ENCODE measurements at regions not wholly inside any gene's neighbourhood (a gene's known extent, or its start where the extent isn't known, plus 50 kb on each side); places are given as distances from the start of the nearest gene placed in this dataset.

DNA sequence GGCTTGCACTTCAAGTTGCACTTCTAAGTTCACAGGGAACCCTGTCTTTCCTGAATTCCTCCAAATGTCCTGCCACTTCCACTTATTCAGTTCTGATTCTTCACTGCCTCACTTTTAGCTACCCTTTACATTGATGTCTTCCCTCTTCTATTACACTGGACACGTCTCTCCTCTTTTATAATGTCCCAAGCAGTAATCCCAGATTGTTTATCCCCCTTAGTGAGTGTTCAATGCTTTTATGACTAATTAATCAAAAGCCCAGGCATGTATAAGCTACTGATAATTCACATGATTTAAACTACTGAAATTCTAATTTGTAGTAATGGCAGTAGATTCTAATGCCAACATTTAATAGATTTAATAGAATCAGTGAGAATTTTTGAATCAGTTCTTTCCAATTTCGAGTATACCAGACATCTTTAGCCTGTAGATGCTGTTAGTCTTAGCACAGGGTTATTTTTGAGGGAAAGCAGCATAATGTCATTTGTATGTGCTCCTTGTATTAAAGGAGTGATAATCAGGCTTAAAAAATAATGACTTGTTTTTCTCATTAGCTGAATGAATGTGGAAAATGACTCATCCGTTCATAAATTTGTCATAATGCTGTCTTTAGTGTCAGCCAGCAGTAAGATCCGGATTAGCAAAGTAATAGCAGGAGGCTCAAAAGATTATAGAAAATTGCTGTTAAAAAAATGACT is 703.1 kb downstream of the CENPC start:
- TF ChIP-seq, protein P1, sequence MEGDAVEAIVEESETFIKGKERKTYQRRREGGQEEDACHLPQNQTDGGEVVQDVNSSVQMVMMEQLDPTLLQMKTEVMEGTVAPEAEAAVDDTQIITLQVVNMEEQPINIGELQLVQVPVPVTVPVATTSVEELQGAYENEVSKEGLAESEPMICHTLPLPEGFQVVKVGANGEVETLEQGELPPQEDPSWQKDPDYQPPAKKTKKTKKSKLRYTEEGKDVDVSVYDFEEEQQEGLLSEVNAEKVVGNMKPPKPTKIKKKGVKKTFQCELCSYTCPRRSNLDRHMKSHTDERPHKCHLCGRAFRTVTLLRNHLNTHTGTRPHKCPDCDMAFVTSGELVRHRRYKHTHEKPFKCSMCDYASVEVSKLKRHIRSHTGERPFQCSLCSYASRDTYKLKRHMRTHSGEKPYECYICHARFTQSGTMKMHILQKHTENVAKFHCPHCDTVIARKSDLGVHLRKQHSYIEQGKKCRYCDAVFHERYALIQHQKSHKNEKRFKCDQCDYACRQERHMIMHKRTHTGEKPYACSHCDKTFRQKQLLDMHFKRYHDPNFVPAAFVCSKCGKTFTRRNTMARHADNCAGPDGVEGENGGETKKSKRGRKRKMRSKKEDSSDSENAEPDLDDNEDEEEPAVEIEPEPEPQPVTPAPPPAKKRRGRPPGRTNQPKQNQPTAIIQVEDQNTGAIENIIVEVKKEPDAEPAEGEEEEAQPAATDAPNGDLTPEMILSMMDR (IDR thresholded peaks at IDR 0.05): no peak
- TF ChIP-seq EP300 (IDR thresholded peaks at IDR 0.05): no peak
- no peak for TF ChIP-seq POLR2AphosphoS5 (IDR thresholded peaks at IDR 0.05)
- TF ChIP-seq POLR2A (IDR thresholded peaks at IDR 0.05): no peak
- Histone ChIP-seq H3K27ac (no peak overlapping the region), H3K4me1 (no peaks in the 10 kb centered on the region), H3K36me3 (no peaks in the 10 kb centered on the region), H3K4me3 (no peak overlapping the region), H3K9me3 (no peaks in the 10 kb centered on the region), H3K27me3 (no peaks in the 10 kb centered on the region)
- 32 to 45% methylated on average over 4 of the region's 4 CpGs for WGBS, 2 donors (ENCODE audit: low coverage in 1 of 2)
- no peak for ATAC-seq

- no peak for ATAC-seq
- H3K4me3 ChIP-seq: no peak overlapping the region
- no peak overlapping the region for H3K27ac ChIP-seq
- no peaks in the 10 kb centered on the region for H3K4me1 ChIP-seq
- H3K9me3 ChIP-seq: no peaks in the 10 kb centered on the region
- no peaks in the 10 kb centered on the region for H3K27me3 ChIP-seq
- H3K36me3 ChIP-seq: no peaks in the 10 kb centered on the region
- TF ChIP-seq, protein P1 (IDR thresholded peaks at IDR 0.05): no peak
- TF ChIP-seq POLR2AphosphoS5 (IDR thresholded peaks at IDR 0.05) (no peak), POLR2A (IDR thresholded peaks at IDR 0.05) (no peak), EP300 (IDR thresholded peaks at IDR 0.05) (no peak)
Measured at GRCh38 chr4:66840178-66840577, 705.1 kb downstream of the CENPC start.

DNA sequence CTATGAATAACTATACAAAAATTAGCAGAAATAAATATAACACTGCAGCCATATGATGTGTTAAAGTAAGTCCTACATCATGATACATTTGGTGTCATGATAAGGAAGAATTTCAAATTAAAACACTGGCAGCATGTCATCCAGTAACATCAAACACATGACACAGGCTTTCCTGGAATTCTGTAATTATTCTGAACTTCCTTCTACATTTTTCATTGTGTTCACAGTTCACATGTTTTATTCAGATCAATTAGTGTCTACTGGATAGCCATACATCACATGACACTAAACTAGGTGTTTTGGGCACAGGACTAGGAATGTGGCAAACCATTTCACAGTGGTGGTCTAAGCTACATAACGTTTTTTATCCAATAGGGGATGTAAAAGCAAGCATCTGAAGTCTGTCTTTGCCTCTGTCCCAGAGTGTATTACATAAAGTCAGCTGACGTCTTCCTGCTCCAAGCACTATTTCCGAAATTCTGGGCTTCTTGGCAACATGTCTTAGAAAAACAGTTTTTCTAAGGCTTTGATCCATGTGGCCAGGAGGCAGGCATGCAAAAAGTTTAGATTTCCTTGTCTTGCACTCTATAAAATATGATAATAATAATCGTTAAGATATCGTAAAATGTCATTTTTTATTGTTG is 707.9 kb downstream of the CENPC start:
- Histone ChIP-seq H3K27me3 (no peaks in the 10 kb centered on the region), H3K9me3 (no peaks in the 10 kb centered on the region), H3K36me3 (no peaks in the 10 kb centered on the region), H3K4me3 (no peak overlapping the region), H3K4me1 (no peaks in the 10 kb centered on the region), H3K27ac (no peak overlapping the region)
- ATAC-seq: no peak
- TF ChIP-seq EP300 (IDR thresholded peaks at IDR 0.05) (no peak), POLR2AphosphoS5 (IDR thresholded peaks at IDR 0.05) (no peak), POLR2A (IDR thresholded peaks at IDR 0.05) (no peak)
- TF ChIP-seq, protein P1 (IDR thresholded peaks at IDR 0.05): no peak
- 40% methylated on average over 5 of the region's 5 CpGs for WGBS, 2 donors (ENCODE audit: low coverage in 1 of 2)

- ATAC-seq: no peak
- Histone ChIP-seq H3K9me3 (peaks cover 0 to 3% (median 0%) of the 10 kb centered on the region in 3 donors), H3K27ac (no peak overlapping the region), H3K27me3 (no peaks in the 10 kb centered on the region), H3K36me3 (no peaks in the 10 kb centered on the region), H3K4me3 (no peak overlapping the region), H3K4me1 (no peaks in the 10 kb centered on the region)
- TF ChIP-seq EP300 (IDR thresholded peaks at IDR 0.05): no peak
Measured at GRCh38 chr4:66829310-66829709, 716.0 kb downstream of the CENPC start.

DNA sequence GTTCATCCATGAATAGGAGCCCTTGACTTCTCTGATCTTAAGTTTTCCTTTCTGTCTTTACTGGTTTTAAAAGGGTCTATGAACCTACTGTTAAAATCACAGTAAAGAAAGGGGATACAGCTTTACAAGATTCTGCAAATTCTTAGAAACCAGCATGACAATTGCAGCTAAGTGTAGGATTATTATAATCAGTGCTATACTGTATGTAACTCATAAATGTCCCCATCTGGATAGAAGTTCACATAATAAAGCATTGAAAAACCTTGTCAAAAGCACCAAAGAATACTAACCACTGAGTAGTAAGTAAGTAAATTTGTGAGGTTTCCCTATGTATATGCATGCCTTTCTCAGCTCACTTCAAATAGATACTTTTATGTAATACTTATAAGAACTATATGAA is 724.6 kb downstream of the CENPC start:
- Histone ChIP-seq H3K4me3 (no peak overlapping the region), H3K36me3 (no peaks in the 10 kb centered on the region), H3K9me3 (no peaks in the 10 kb centered on the region), H3K27ac (no peak overlapping the region), H3K27me3 (no peaks in the 10 kb centered on the region), H3K4me1 (no peaks in the 10 kb centered on the region)
- TF ChIP-seq, protein P1 (IDR thresholded peaks at IDR 0.05): no peak
- TF ChIP-seq POLR2AphosphoS5 (IDR thresholded peaks at IDR 0.05) (no peak), POLR2A (IDR thresholded peaks at IDR 0.05) (no peak), EP300 (IDR thresholded peaks at IDR 0.05) (no peak)
- no peak for ATAC-seq
